ENCODE measurements at regions not wholly inside any gene's neighbourhood (a gene's known extent, or its start where the extent isn't known, plus 50 kb on each side); places are given as distances from the start of the nearest gene placed in this dataset.
A peak's percentile ranks its signal among the peaks of the same experiment; 100 is the strongest.
"Not testable (repeated sequence)": the region's sequence is repeated elsewhere in the genome, so short reads cannot be mapped to it uniquely, and the experiment has no call there.

DNA sequence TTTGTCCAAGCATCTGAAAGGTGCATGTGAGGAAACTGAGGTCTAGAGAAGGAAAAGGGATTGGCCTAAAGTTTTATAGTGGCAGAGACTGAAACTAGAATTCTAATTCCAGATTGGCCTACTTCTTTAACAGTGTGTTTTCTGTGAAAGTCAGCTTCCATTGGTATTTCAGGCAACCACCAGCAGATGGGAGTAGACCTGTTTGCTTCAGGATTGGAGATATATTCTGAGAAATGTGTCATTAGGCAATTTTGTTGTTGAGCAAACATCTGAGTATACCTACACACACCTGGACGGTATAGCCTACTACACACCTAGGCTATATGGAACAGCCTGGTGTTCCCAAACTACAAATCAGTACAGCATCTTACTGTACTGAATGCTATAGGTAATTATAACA is 207.3 kb upstream of the RADX start:
- DNase-seq = no peak
- TF ChIP-seq GATA1 (IDR thresholded peaks at IDR 0.05; ENCODE audit: low read depth, low read length) (no peak), POLR2A (IDR thresholded peaks at IDR 0.05; ENCODE audit: low read length) (no peak)

GRCh38 chrX:106415276-106415895 is 196.4 kb upstream of the RADX start:
- TF ChIP-seq GATA1 (IDR thresholded peaks at IDR 0.05; ENCODE audit: low read depth, low read length) (no peak), POLR2A (IDR thresholded peaks at IDR 0.05; ENCODE audit: low read length) (no peak)
- DNase-seq = peak in 1 of 2 experiments; percentile 9

- TF ChIP-seq POLR2A (IDR thresholded peaks at IDR 0.05; ENCODE audit: low read length) = no peak
- TF ChIP-seq GATA1 (IDR thresholded peaks at IDR 0.05; ENCODE audit: low read depth, low read length) = no peak
- no peak for DNase-seq
Observed at GRCh38 chrX:106436691-106437090, 175.1 kb upstream of the RADX start.

- no peak for DNase-seq
- TF ChIP-seq GATA1 (IDR thresholded peaks at IDR 0.05; ENCODE audit: low read depth, low read length) (no peak), POLR2A (IDR thresholded peaks at IDR 0.05; ENCODE audit: low read length) (no peak)
Observed at GRCh38 chrX:106437407-106437806, 174.4 kb upstream of the RADX start.

- TF ChIP-seq GATA1 (IDR thresholded peaks at IDR 0.05; ENCODE audit: low read depth, low read length) (no peak), POLR2A (IDR thresholded peaks at IDR 0.05; ENCODE audit: low read length) (no peak)
- no peak for DNase-seq
Observed at GRCh38 chrX:106450405-106450804, 161.4 kb upstream of the RADX start.

DNA sequence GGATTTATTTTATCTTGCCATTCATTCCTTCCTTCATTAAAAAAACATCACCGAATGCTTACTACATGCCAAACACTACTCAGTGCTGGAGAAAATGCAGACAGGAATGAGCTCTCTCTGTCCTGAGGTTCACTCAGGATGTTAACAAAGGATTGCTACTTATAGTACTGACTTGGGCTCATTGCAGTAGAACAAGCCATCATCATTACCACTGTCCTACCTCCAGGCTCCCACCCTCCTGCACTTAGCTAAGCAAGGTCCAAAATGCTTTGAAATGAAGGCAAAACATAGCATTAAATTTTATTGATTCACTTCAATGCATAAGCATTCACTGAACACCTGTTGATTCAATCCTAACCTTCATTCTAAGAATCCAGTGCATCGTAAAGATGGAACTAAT is 159.8 kb upstream of the RADX start:
- no peak for DNase-seq
- TF ChIP-seq POLR2A (IDR thresholded peaks at IDR 0.05; ENCODE audit: low read length) (no peak), GATA1 (IDR thresholded peaks at IDR 0.05; ENCODE audit: low read depth, low read length) (no peak)

- DNase-seq = no peak
- no peak for TF ChIP-seq GATA1 (IDR thresholded peaks at IDR 0.05; ENCODE audit: low read depth, low read length)
- TF ChIP-seq POLR2A (IDR thresholded peaks at IDR 0.05; ENCODE audit: low read length) = no peak
Observed at GRCh38 chrX:106454991-106455390, 156.8 kb upstream of the RADX start.

- DNase-seq = no peak
- TF ChIP-seq GATA1 (IDR thresholded peaks at IDR 0.05; ENCODE audit: low read depth, low read length) (no peak), POLR2A (IDR thresholded peaks at IDR 0.05; ENCODE audit: low read length) (no peak)
Observed at GRCh38 chrX:106457802-106458201, 154.0 kb upstream of the RADX start.

- no peak for TF ChIP-seq GATA1 (IDR thresholded peaks at IDR 0.05; ENCODE audit: low read depth, low read length)
- TF ChIP-seq POLR2A (IDR thresholded peaks at IDR 0.05; ENCODE audit: low read length) = no peak
- no peak for DNase-seq
Observed at GRCh38 chrX:106467422-106467821, 144.4 kb upstream of the RADX start.

DNA sequence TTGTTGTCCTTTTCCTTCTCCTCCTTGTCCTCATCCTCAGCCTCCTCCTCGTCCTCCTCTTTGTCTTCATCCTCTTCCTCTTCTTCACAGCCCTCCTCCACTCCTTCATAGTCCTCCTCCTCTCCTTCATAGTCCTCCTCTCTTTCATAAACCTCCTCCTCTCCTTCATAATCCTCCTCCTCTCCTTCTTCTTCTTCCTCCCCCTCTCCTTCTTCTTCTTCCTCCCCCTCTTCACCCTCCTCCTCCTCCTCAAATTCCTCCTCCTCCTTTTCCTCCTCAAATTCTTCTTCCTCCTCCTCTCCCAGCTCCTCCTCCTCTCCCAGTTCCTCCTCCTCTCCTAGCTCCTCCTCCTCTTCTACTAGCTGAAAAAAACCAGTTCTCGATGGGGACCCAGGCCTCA is 143.8 kb upstream of the RADX start:
- no peak for DNase-seq

DNA sequence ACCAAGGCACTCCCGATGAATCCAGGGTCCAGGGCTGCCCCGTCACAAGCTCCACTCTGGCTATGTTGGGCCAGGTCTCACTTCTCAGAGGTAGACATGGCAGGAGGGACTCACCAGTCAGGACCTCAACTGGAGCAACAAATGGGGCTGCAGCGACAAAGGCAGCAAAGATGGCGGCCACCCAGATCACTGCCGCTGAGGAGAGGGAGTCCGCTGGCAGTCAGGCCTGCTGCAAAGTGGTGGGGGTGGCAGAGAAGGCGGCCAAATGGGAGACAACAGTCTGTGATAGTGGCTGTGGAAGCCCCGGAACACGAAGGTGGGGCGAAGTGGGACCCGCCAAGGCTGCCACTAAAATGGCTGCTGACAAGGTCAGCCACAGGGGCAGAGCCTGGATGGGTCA is 143.3 kb upstream of the RADX start:
- TF ChIP-seq GATA1 (IDR thresholded peaks at IDR 0.05; ENCODE audit: low read depth, low read length) = no peak
- no peak for TF ChIP-seq POLR2A (IDR thresholded peaks at IDR 0.05; ENCODE audit: low read length)
- DNase-seq = no peak

More for the DNA sequence above, 143.8 kb upstream of the RADX start:
- no peak for TF ChIP-seq GATA1 (IDR thresholded peaks at IDR 0.05; ENCODE audit: low read depth, low read length)
- no peak for TF ChIP-seq POLR2A (IDR thresholded peaks at IDR 0.05; ENCODE audit: low read length)

DNA sequence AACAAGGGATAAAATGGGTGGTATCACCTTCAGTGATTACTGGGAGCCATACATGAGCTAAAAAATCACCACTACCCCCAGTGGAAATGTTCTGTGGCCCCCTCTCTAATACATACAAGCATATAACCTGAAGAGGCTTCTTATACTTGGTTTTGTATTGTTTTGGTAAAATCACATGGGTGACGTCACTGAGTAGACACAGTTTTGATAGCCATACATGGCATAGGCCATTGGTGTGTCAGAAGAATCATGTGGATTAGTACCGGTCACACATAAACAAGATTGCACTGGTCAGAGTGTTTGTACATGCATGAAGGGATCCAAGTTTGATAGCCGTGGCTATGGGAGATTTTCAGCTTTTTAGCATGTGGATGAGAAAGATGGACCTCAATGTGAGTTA is 131.9 kb upstream of the RADX start:
- TF ChIP-seq POLR2A (IDR thresholded peaks at IDR 0.05; ENCODE audit: low read length) = no peak
- no peak for TF ChIP-seq GATA1 (IDR thresholded peaks at IDR 0.05; ENCODE audit: low read depth, low read length)
- DNase-seq = no peak

GRCh38 chrX:106481341-106481740 is 130.4 kb upstream of the RADX start:
- peak; percentile 1 to 45 for DNase-seq
- TF ChIP-seq POLR2A (IDR thresholded peaks at IDR 0.05; ENCODE audit: low read length) = no peak
- TF ChIP-seq GATA1 (IDR thresholded peaks at IDR 0.05; ENCODE audit: low read depth, low read length) = no peak

GRCh38 chrX:106484233-106484632 is 127.5 kb upstream of the RADX start:
- DNase-seq = no peak

DNA sequence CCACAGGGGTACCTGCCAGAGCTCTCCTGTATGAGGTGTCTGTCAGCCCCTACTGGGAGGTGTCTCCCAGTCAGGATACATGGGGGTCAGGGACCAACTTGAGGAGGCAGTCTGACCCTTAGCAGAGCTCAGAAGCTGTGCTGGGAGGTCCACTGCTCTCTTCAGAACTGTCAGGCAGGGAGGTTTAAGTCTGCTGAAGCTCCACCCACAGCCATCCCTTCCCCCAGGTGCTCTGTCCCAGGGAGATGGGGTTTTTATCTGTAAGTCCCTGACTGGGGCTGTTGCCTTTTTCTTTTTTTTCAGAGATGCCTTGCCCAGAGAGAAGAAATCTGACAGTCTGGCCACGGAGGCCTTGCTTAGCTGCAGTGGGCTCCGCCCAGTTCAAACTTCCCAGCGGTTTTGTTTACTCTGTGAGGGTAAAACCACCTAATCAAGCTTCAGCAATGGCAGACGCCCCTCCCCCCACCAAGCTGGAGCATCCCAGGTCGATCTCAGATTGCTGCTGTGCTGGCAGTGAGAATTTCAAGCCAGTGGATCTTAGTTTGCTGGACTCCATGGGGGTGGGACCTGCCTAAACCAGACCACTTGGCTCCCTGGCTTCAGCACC is 118.5 kb upstream of the RADX start:
- not testable (repeated sequence) for DNase-seq

More at GRCh38 chrX:106484233-106484632, 127.5 kb upstream of the RADX start:
- TF ChIP-seq POLR2A (IDR thresholded peaks at IDR 0.05; ENCODE audit: low read length) (no peak), GATA1 (IDR thresholded peaks at IDR 0.05; ENCODE audit: low read depth, low read length) (no peak)

Measured in erythroblast (primary cell).